OCI-LY7 (cell line): ENCODE measurements at regions not wholly inside any gene's neighbourhood (a gene's known extent, or its start where the extent isn't known, plus 50 kb on each side); places are given as distances from the start of the nearest gene placed in this dataset.

Experiments
- EZH2phosphoT487 ChIP-seq: fragments of 200-600 bp; sonication (generic); IDR thresholded peaks from 2 replicates; pipeline ENCODE4 v1.6.1; 2018; ENCODE audit warnings: low read depth, borderline replicate concordance, mild to moderate bottlenecking, mixed run types, antibody characterized with exemption, low read length, moderate library complexity, mixed read lengths
- TF ChIP-seq, protein P1 (sequence below): fragments of 200-600 bp; sonication (generic); conservative IDR thresholded peaks from 2 replicates; pipeline ENCODE4 v1.5.1; 2014; ENCODE audit warnings: mild to moderate bottlenecking, antibody characterized with exemption, low read length, moderate library complexity, mixed read lengths

DNA sequence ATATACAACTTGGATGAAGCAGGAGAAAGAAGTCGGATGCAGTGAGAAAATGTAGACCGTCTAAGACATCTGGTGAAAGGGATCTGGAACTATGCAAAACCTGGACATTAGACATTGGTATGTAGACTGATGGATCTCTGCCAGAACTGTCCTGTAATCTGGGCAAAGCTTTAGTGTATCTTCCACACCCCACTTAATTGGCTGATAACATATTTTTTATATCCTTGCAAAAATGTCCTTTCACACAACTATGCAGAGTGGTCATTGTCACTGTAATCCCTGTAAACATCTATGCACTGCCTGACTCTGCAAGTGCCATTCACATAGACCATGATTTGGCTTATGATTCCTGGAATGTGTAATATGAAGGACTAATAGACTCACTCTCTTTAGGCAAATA lies 163.1 kb downstream of the TUSC7 start:
- TF ChIP-seq, protein P1, sequence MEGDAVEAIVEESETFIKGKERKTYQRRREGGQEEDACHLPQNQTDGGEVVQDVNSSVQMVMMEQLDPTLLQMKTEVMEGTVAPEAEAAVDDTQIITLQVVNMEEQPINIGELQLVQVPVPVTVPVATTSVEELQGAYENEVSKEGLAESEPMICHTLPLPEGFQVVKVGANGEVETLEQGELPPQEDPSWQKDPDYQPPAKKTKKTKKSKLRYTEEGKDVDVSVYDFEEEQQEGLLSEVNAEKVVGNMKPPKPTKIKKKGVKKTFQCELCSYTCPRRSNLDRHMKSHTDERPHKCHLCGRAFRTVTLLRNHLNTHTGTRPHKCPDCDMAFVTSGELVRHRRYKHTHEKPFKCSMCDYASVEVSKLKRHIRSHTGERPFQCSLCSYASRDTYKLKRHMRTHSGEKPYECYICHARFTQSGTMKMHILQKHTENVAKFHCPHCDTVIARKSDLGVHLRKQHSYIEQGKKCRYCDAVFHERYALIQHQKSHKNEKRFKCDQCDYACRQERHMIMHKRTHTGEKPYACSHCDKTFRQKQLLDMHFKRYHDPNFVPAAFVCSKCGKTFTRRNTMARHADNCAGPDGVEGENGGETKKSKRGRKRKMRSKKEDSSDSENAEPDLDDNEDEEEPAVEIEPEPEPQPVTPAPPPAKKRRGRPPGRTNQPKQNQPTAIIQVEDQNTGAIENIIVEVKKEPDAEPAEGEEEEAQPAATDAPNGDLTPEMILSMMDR, result no peak
- no peak for TF ChIP-seq EZH2phosphoT487
